ENCODE measurements at regions not wholly inside any gene's neighbourhood (a gene's known extent, or its start where the extent isn't known, plus 50 kb on each side); places are given as distances from the start of the nearest gene placed in this dataset.

- no peak overlapping the region for H3K4me3 ChIP-seq (ENCODE audit: low read length)
- no peak overlapping the region for H3K27ac ChIP-seq (ENCODE audit: low read length)
- intact Hi-C loops (cut with micrococcal nuclease) = no loop called here
- H3K79me2 ChIP-seq (ENCODE audit: low read length) = no peaks in the 10 kb centered on the region
- ChIA-PET CTCF (no interaction called here), POLR2A (ENCODE audit: unreplicated experiment) (no interaction called here)
- H2AFZ ChIP-seq (ENCODE audit: low read length) = no peak overlapping the region
- H3K9ac ChIP-seq (ENCODE audit: low read length) = no peak overlapping the region
- DNase-seq = no peak
- H3K4me1 ChIP-seq (ENCODE audit: insufficient read depth, low read length) = no peaks in the 10 kb centered on the region
- no TSS peak for BruUV-seq (replicated peaks)
- no peak overlapping the region for H3K4me2 ChIP-seq (ENCODE audit: low read length)
- no peaks in the 10 kb centered on the region for H3K9me2 ChIP-seq (replicated peaks; ENCODE audit: low read length)
- H3K27me3 ChIP-seq (ENCODE audit: low read length) = no peaks in the 10 kb centered on the region
- H3F3A ChIP-seq (ENCODE audit: low read length, unreplicated experiment) = no peaks in the 10 kb centered on the region
- H3K36me3 ChIP-seq (ENCODE audit: low read depth, low read length) = no peaks in the 10 kb centered on the region
- H3K9me3 ChIP-seq (ENCODE audit: low read length) = no peaks in the 10 kb centered on the region
- TF ChIP-seq EZH2 (IDR thresholded peaks at IDR 0.05; ENCODE audit: low read length, unreplicated experiment) (no peak), EZH2phosphoT487 (IDR thresholded peaks at IDR 0.05; ENCODE audit: borderline replicate concordance, low read length) (no peak), CTCF (conservative IDR thresholded peaks at IDR 0.05; ENCODE audit: low read depth, low read length) (no peak)
- H4K20me1 ChIP-seq (ENCODE audit: low read length) = no peaks in the 10 kb centered on the region
- ATAC-seq = no peak
Observed at GRCh38 chr14:48726080-48726642, 860.0 kb downstream of the RPS29 start.

DNA sequence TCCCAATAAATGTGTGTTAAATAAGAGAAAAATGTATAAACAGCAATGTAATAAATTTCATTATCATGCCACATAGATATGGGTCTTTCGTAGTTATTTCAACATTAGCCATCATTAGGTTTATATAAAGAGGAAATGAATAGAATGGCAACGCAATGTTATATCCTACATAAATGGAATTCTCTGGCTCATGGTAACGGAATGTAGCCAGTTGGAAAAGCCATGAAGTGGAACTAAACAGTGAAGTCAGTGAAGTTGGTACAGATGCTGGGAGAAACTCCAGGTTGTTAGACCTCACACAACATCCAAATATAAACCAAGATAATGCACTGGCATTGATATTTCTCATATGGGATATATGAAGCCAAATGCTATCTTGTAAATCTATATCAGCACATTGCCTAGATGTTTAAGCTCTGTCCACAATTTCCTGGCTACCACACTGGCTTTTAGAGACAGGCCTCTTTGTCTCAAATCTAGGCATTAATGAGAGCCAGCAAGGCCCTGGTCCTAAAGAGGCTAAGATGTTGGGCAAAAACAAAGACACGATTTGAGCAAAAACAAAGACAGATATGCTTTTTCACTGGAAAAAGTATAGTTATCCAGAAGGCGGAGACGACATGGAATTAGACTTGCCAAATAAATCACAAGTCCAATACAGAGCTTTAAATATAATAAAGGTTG, 861.0 kb downstream of the RPS29 start:
- CTCF ChIA-PET = no interaction called here
- DNase-seq (peak; percentile 26), ATAC-seq (no peak)
- Histone ChIP-seq H3K9me3 (ENCODE audit: low read length) (no peaks in the 10 kb centered on the region), H3K79me2 (ENCODE audit: low read length) (no peaks in the 10 kb centered on the region), H2AFZ (ENCODE audit: low read length) (no peak overlapping the region), H3K9me2 (replicated peaks; ENCODE audit: low read length) (no peaks in the 10 kb centered on the region), H4K20me1 (ENCODE audit: low read length) (no peaks in the 10 kb centered on the region), H3K4me3 (ENCODE audit: low read length) (no peak overlapping the region), H3K27ac (ENCODE audit: low read length) (no peak overlapping the region), H3K36me3 (ENCODE audit: low read depth, low read length) (no peaks in the 10 kb centered on the region), H3K9ac (ENCODE audit: low read length) (no peak overlapping the region), H3K27me3 (ENCODE audit: low read length) (no peaks in the 10 kb centered on the region), H3K4me2 (ENCODE audit: low read length) (no peak overlapping the region), H3F3A (ENCODE audit: low read length, unreplicated experiment) (no peaks in the 10 kb centered on the region), H3K4me1 (ENCODE audit: insufficient read depth, low read length) (no peaks in the 10 kb centered on the region)
- POLR2A ChIA-PET (ENCODE audit: unreplicated experiment) = no interaction called here
- intact Hi-C loops (cut with micrococcal nuclease) = no loop called here
- TF ChIP-seq EZH2 (IDR thresholded peaks at IDR 0.05; ENCODE audit: low read length, unreplicated experiment) (no peak), EZH2phosphoT487 (IDR thresholded peaks at IDR 0.05; ENCODE audit: borderline replicate concordance, low read length) (no peak), CTCF (conservative IDR thresholded peaks at IDR 0.05; ENCODE audit: low read depth, low read length) (no peak)
- BruUV-seq (replicated peaks) = no TSS peak

- H3K79me2 ChIP-seq (ENCODE audit: low read length) = no peaks in the 10 kb centered on the region
- H3K4me2 ChIP-seq (ENCODE audit: low read length) = no peak overlapping the region
- intact Hi-C loops (cut with micrococcal nuclease) = no loop called here
- H3K36me3 ChIP-seq (ENCODE audit: low read depth, low read length) = no peaks in the 10 kb centered on the region
- ChIA-PET POLR2A (ENCODE audit: unreplicated experiment) (no interaction called here), CTCF (no interaction called here)
- DNase-seq (no peak), ATAC-seq (no peak)
- no peak for TF ChIP-seq EZH2phosphoT487 (IDR thresholded peaks at IDR 0.05; ENCODE audit: borderline replicate concordance, low read length)
- no peak for TF ChIP-seq EZH2 (IDR thresholded peaks at IDR 0.05; ENCODE audit: low read length, unreplicated experiment)
- no peak for TF ChIP-seq CTCF (conservative IDR thresholded peaks at IDR 0.05; ENCODE audit: low read depth, low read length)
- H3K9ac ChIP-seq (ENCODE audit: low read length) = no peak overlapping the region
- no peaks in the 10 kb centered on the region for H3F3A ChIP-seq (ENCODE audit: low read length, unreplicated experiment)
- BruUV-seq (replicated peaks) = no TSS peak
- H3K9me3 ChIP-seq (ENCODE audit: low read length) = 0 out of 2 replicates have a peak, but pooled peaks cover 3% of the 10 kb centered on the region
- H2AFZ ChIP-seq (ENCODE audit: low read length) = no peak overlapping the region
- H3K27ac ChIP-seq (ENCODE audit: low read length) = no peak overlapping the region
- no peaks in the 10 kb centered on the region for H4K20me1 ChIP-seq (ENCODE audit: low read length)
- no peaks in the 10 kb centered on the region for H3K9me2 ChIP-seq (replicated peaks; ENCODE audit: low read length)
- no peaks in the 10 kb centered on the region for H3K4me1 ChIP-seq (ENCODE audit: insufficient read depth, low read length)
- no peaks in the 10 kb centered on the region for H3K27me3 ChIP-seq (ENCODE audit: low read length)
- H3K4me3 ChIP-seq (ENCODE audit: low read length) = no peak overlapping the region
Observed at GRCh38 chr14:48723841-48724495, 862.2 kb downstream of the RPS29 start.
